HepG2 (cell line): ENCODE measurements at regions not wholly inside any gene's neighbourhood (a gene's known extent, or its start where the extent isn't known, plus 50 kb on each side); places are given as distances from the start of the nearest gene placed in this dataset.

Experiments used
- ATAC-seq: fragments of 200-7000 bp; cut with Tn5 transposase; 3 replicates; pipeline ENCODE4 v1.9.1; 2020; ENCODE audit warnings: mild to moderate bottlenecking, moderate library complexity
- BruUV-seq: library from RNA; stranded (reverse); fragments of 400-500 nt; replicated peaks from 2 replicates; lab custom pipeline; 2021; lab: Mats Ljungman, UMichigan
- CTCF ChIA-PET: fragments of 300-600 bp; formaldehyde crosslinking; extraction: SDS; loops from one replicate; lab custom pipeline; 2021; ENCODE audit warnings: low total read pairs, inconsistent platforms, low intra/inter-chr PET ratio; lab: Yijun Ruan, JAX
- POLR2A ChIA-PET: fragments of 350-600 bp; sonication (Branson Sonifier 250); formaldehyde crosslinking; loops from one replicate; lab custom pipeline; 2020; ENCODE audit warnings: antibody characterized with exemption, inconsistent platforms; lab: Yijun Ruan, JAX
- DNase-seq: peaks from one replicate; pipeline ENCODE4 v3.0.0-alpha.2; 2015; ENCODE audit warnings: low spot score
- FAIRE-seq: peaks from 3 replicates; lab custom pipeline; 2011; peaks lifted over from hg19 to GRCh38; lab: Jason Lieb, UNC
- H2AFZ ChIP-seq: one replicate; pipeline ENCODE4 v1.6.1; 2011; ENCODE audit warnings: low read length, inconsistent platforms
- H3K27ac ChIP-seq: fragments of 300-600 bp; 3 replicates; pipeline ENCODE4 v1.8.0; 2011; ENCODE audit warnings: mixed run types, mild to moderate bottlenecking, mixed read lengths, low read length, inconsistent platforms; ENCODE audit not compliant: insufficient read depth; ENCODE audit errors: extremely low read length
- H3K27me3 ChIP-seq, 2 experiments: fragments of 200-600 bp in 1 of 2; 2 replicates in 1 of 2; 3 replicates in 1 of 2; pipeline versions ENCODE4 v1.6.0 to v1.8.0; 2011; ENCODE audit warnings: low read length in 2 of 2, mild to moderate bottlenecking in 2 of 2, moderate library complexity in 2 of 2, inconsistent platforms in 1 of 2; ENCODE audit not compliant: insufficient read depth in 2 of 2, control insufficient read depth in 1 of 2
- H3K36me3 ChIP-seq, 2 experiments: fragments of 200-600 bp in 1 of 2; replicated peaks in 1 of 2; 2 replicates in 1 of 2; 3 replicates in 1 of 2; pipeline versions ENCODE4 v1.5.1 to v1.8.0; 2011; ENCODE audit warnings: low read length in 2 of 2, inconsistent platforms in 1 of 2; ENCODE audit not compliant: insufficient read depth in 2 of 2, control insufficient read depth in 1 of 2
- H3K4me1 ChIP-seq: 2 replicates; pipeline ENCODE4 v1.5.1; 2012; ENCODE audit warnings: low read length, inconsistent platforms; ENCODE audit not compliant: insufficient read depth
- H3K4me2 ChIP-seq: 2 replicates; pipeline ENCODE4 v1.6.0; 2011; ENCODE audit warnings: low read depth, low read length, inconsistent platforms
- H3K4me3 ChIP-seq, 3 experiments: fragments of 200-600 bp in 1 of 3; sonication (generic), shearing (Covaris generic) in 1 of 3; replicated peaks in 1 of 3; 2 replicates each; pipeline ENCODE4 v1.5.1; 2011 to 2016; ENCODE audit warnings: low read length in 3 of 3, inconsistent platforms in 2 of 3, low read depth in 2 of 3, mild to moderate bottlenecking in 2 of 3, control low read depth in 1 of 3, mixed read lengths in 1 of 3; ENCODE audit not compliant: insufficient read depth in 1 of 3
- H3K79me2 ChIP-seq: one replicate; pipeline ENCODE4 v1.6.1; 2011; ENCODE audit warnings: low read length, inconsistent platforms; ENCODE audit not compliant: insufficient read depth
- H3K9ac ChIP-seq: 2 replicates; pipeline ENCODE4 v1.6.0; 2011; ENCODE audit warnings: mild to moderate bottlenecking, low read depth, low read length, inconsistent platforms; ENCODE audit not compliant: insufficient read depth
- H3K9me3 ChIP-seq: 2 replicates; pipeline ENCODE4 v1.5.1; 2012; ENCODE audit warnings: mild to moderate bottlenecking, low read length
- H4K20me1 ChIP-seq: 2 replicates; pipeline ENCODE4 v1.6.0; 2011; ENCODE audit warnings: inconsistent platforms, mild to moderate bottlenecking, low read length, moderate library complexity; ENCODE audit not compliant: insufficient read depth
- ADNP ChIP-seq: sonication (generic); formaldehyde crosslinking; IDR thresholded peaks from 2 replicates; pipeline ENCODE4 v1.4.0; 2020; ENCODE audit warnings: missing genetic modification reagents
- AHDC1 ChIP-seq: sonication (generic); formaldehyde crosslinking; IDR thresholded peaks from 2 replicates; pipeline ENCODE4 v1.5.1; 2020; ENCODE audit warnings: mild to moderate bottlenecking, missing genetic modification reagents, borderline replicate concordance
- BORCS8-MEF2B ChIP-seq: sonication (generic); formaldehyde crosslinking; IDR thresholded peaks from 2 replicates; pipeline ENCODE4 v1.8.0; 2022; ENCODE audit warnings: mild to moderate bottlenecking, missing genetic modification reagents
- FOXM1 ChIP-seq: sonication (generic); formaldehyde crosslinking; IDR thresholded peaks from 2 replicates; pipeline ENCODE4 v1.5.0; 2020; ENCODE audit warnings: missing genetic modification reagents
- GZF1 ChIP-seq: sonication (generic); formaldehyde crosslinking; IDR thresholded peaks from 2 replicates; pipeline ENCODE4 v1.5.1; 2020; ENCODE audit warnings: mild to moderate bottlenecking, missing genetic modification reagents
- IRF2 ChIP-seq: IDR thresholded peaks from 2 replicates; pipeline ENCODE4 v1.6.1; 2018; ENCODE audit warnings: missing genetic modification reagents, missing compliant biosample characterization
- MAF1 ChIP-seq: sonication (generic); formaldehyde crosslinking; IDR thresholded peaks from 2 replicates; pipeline ENCODE4 v1.5.0; 2020; ENCODE audit warnings: missing genetic modification reagents, borderline replicate concordance
- NKX3-1 ChIP-seq: sonication (generic); formaldehyde crosslinking; IDR thresholded peaks from 2 replicates; pipeline ENCODE4 v1.5.0; 2020; ENCODE audit warnings: missing genetic modification reagents
- NPAS2 ChIP-seq: sonication (generic); formaldehyde crosslinking; IDR thresholded peaks from 2 replicates; pipeline ENCODE4 v1.8.0; 2022; ENCODE audit warnings: mild to moderate bottlenecking, missing genetic modification reagents, borderline replicate concordance
- TRIM22 ChIP-seq: fragments of 450-650 bp; IDR thresholded peaks from 2 replicates; pipeline ENCODE4 v1.6.1; 2017
- XBP1 ChIP-seq: sonication (generic); formaldehyde crosslinking; IDR thresholded peaks from 2 replicates; pipeline ENCODE4 v1.5.0; 2020; ENCODE audit warnings: missing genetic modification reagents
- ZNF569 ChIP-seq: sonication (generic); formaldehyde crosslinking; IDR thresholded peaks from 2 replicates; pipeline ENCODE4 v1.5.0; 2020; ENCODE audit warnings: mild to moderate bottlenecking, missing genetic modification reagents, moderate library complexity, borderline replicate concordance
- ZNF839 ChIP-seq: sonication (generic); formaldehyde crosslinking; IDR thresholded peaks from 2 replicates; pipeline ENCODE4 v1.4.0; 2020; ENCODE audit warnings: missing genetic modification reagents, mild to moderate bottlenecking, borderline replicate concordance
- WGBS: methylation state at CpG from one replicate; pipeline ENCODE4 v1.1.6; 2017; ENCODE audit warnings: low lambda C conversion rate; 5-methylcytosine and 5-hydroxymethylcytosine counted together
- in situ Hi-C: cut with HindIII; loops from 2 replicates; pipeline ENCODE4 v1.10.0; 2017; ENCODE audit warnings: low pct_unique_long_range_greater_than_20kb; ENCODE audit not compliant: extremely low pct_ligation_motif_present
- intact Hi-C: fragments of 100-400 bp; cut with micrococcal nuclease; formaldehyde crosslinking; loops from one replicate; pipeline ENCODE4 v1.10.0; 2022; ENCODE audit not compliant: unreplicated experiment
- TF ChIP-seq, protein P1 (sequence below): sonication (generic); formaldehyde crosslinking; IDR thresholded peaks from 2 replicates; pipeline ENCODE4 v1.4.0; 2020; ENCODE audit warnings: missing genetic modification reagents, mild to moderate bottlenecking, borderline replicate concordance

GRCh38 chr22:27258616-27259172, 542.9 kb downstream of the MN1 start (continued):
- TF ChIP-seq NKX3-1 (CRISPR knock-in tag) (no peak), ZNF839 (no peak), NPAS2 (CRISPR knock-in tag) (no peak), FOXM1 (CRISPR knock-in tag) (no peak)
- TF ChIP-seq, all 625 proteins: peak for 0

DNA sequence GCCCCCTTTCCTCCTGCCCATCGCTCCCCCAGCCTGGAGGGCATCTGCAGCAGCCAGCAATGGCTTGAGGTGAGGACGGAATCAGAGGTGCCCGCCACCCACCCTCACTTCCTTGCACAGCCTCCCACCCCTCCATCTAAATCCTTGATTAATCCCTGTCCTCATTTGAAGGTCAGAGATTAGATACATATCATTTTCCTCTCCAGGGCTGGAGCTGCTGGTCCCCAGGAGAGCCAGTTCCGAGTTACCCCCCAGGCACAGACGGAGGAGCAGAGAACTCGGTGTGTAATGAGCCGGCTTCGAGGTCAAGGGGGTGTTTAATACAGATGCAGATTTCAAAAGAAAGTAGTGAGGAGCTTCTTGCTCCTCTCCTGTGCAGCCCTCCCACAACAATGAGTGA, 542.1 kb downstream of the MN1 start:
- Histone ChIP-seq H3K36me3 (no peaks in the 10 kb centered on the region), H3K4me3 (no peak overlapping the region), H3K79me2 (no peaks in the 10 kb centered on the region), H3K4me1 (no peaks in the 10 kb centered on the region), H3K9ac (no peak overlapping the region), H4K20me1 (no peaks in the 10 kb centered on the region), H3K27ac (no peak overlapping the region), H3K4me2 (no peak overlapping the region), H2AFZ (no peak overlapping the region), H3K27me3 (0 out of 5 replicates have a peak, but pooled peaks cover 0 to 3% of the 10 kb centered on the region in 2 experiments), H3K9me3 (peaks cover 7% of the 10 kb centered on the region; the same call in 1 of the 2 replicates)
- ATAC-seq, result no peak
- no peak for DNase-seq
- POLR2A ChIA-PET, result no interaction called here
- CTCF ChIA-PET, result no interaction called here
- WGBS, result 4% methylated on average over 8 of the region's 8 CpGs
- in situ Hi-C loops, result no loop called here
- intact Hi-C loops, result no loop called here
- no peak for FAIRE-seq
- BruUV-seq, result no TSS peak
- TF ChIP-seq GZF1 (CRISPR knock-in tag), result no peak
- TF ChIP-seq MAF1, result no peak
- TF ChIP-seq AHDC1 (CRISPR knock-in tag), result no peak
- TF ChIP-seq ZNF569 (CRISPR knock-in tag), result no peak
- no peak for TF ChIP-seq IRF2
- TF ChIP-seq TRIM22, result no peak
- no peak for TF ChIP-seq ADNP (CRISPR knock-in tag)
- no peak for TF ChIP-seq BORCS8-MEF2B
- no peak for TF ChIP-seq XBP1 (CRISPR knock-in tag)
- TF ChIP-seq, protein P1, sequence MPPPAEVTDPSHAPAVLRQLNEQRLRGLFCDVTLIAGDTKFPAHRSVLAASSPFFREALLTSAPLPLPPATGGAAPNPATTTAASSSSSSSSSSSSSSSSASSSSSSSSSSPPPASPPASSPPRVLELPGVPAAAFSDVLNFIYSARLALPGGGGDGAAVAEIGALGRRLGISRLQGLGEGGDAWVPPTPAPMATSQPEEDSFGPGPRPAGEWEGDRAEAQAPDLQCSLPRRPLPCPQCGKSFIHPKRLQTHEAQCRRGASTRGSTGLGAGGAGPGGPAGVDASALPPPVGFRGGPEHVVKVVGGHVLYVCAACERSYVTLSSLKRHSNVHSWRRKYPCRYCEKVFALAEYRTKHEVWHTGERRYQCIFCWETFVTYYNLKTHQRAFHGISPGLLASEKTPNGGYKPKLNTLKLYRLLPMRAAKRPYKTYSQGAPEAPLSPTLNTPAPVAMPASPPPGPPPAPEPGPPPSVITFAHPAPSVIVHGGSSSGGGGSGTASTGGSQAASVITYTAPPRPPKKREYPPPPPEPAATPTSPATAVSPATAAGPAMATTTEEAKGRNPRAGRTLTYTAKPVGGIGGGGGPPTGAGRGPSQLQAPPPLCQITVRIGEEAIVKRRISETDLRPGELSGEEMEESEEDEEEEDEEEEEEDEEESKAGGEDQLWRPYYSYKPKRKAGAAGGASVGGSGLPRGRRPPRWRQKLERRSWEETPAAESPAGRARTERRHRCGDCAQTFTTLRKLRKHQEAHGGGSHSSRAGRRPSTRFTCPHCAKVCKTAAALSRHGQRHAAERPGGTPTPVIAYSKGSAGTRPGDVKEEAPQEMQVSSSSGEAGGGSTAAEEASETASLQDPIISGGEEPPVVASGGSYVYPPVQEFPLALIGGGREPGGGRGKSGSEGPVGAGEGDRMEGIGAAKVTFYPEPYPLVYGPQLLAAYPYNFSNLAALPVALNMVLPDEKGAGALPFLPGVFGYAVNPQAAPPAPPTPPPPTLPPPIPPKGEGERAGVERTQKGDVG (CRISPR knock-in tag), result no peak
